Liver (tissue), 3 donors: ENCODE measurements at regions not wholly inside any gene's neighbourhood (a gene's known extent, or its start where the extent isn't known, plus 50 kb on each side); places are given as distances from the start of the nearest gene placed in this dataset.

Source experiments
- CTCF ChIP-seq: fragments of 150-350 bp; IDR thresholded peaks from 2 replicates; pipeline ENCODE4 v1.5.1; 2017; ENCODE audit warnings: improper control_type of control experiment, low read depth, low read length; ENCODE audit not compliant: missing input control
- EGR1 ChIP-seq, 2 donors: IDR thresholded peaks; 2 replicates each; pipeline ENCODE4 v1.6.1; 2016 to 2018; ENCODE audit warnings: antibody characterized with exemption in 2 of 2, low read depth in 2 of 2
- FOXA1 ChIP-seq: IDR thresholded peaks from 2 replicates; pipeline ENCODE4 v1.6.1; 2016; ENCODE audit warnings: antibody characterized with exemption
- JUND ChIP-seq, 2 donors: IDR thresholded peaks; 2 replicates each; pipeline ENCODE4 v1.6.1; 2016; ENCODE audit warnings: antibody characterized with exemption in 2 of 2
- RAD21 ChIP-seq, 2 donors: IDR thresholded peaks; 2 replicates each; pipeline ENCODE4 v1.6.1; 2016; ENCODE audit warnings: antibody characterized with exemption in 2 of 2, mild to moderate bottlenecking in 2 of 2
- RXRA ChIP-seq, 2 donors: IDR thresholded peaks; 2 replicates each; pipeline ENCODE4 v1.6.1; 2017 to 2018; ENCODE audit warnings: antibody characterized with exemption in 2 of 2, mild to moderate bottlenecking in 1 of 2
- TAF1 ChIP-seq: conservative IDR thresholded peaks from 2 replicates; pipeline ENCODE4 v1.6.1; 2016; ENCODE audit warnings: antibody characterized with exemption, mild to moderate bottlenecking
- TF ChIP-seq, protein P1 (sequence below): IDR thresholded peaks from 2 replicates; pipeline ENCODE4 v1.6.1; 2016; ENCODE audit warnings: antibody characterized with exemption
- TF ChIP-seq, protein P2 (sequence below): IDR thresholded peaks from 2 replicates; pipeline ENCODE4 v1.6.1; 2016; ENCODE audit warnings: antibody characterized with exemption, mild to moderate bottlenecking
- TF ChIP-seq, protein P3 (sequence below): IDR thresholded peaks from 2 replicates; pipeline ENCODE4 v1.6.1; 2016; ENCODE audit warnings: antibody characterized with exemption
- donor health status: healthy.
- donor health status: healthy.

DNA sequence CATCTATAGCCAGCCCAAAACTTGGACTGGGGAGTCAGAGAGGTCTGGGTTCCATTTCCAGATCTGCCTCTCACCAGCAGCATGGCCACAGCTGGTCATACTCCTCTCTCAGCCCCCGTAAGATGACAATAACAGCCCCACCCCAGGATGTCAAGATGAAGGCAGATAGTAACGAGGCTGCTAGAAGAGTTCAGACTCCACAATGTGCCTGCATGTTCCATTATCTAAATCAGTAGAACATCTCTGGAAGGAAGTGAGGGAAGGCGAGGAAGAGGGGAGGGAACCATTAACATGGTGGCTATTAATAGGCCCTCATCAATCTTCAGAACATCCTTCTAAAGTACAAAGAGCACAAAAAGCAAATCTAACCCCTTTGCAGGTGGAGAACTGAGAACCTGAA, 98.0 kb upstream of the KCNG1 start:
- TF ChIP-seq CTCF, result no peak
- TF ChIP-seq, protein P1, sequence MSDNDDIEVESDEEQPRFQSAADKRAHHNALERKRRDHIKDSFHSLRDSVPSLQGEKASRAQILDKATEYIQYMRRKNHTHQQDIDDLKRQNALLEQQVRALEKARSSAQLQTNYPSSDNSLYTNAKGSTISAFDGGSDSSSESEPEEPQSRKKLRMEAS, result no peak
- TF ChIP-seq EGR1 (IDR thresholded peaks at IDR 0.05; ENCODE audit: low read depth in 2 of 2), result no peak
- no peak for TF ChIP-seq FOXA1
- no peak for TF ChIP-seq JUND (IDR thresholded peaks at IDR 0.05)
- TF ChIP-seq TAF1, result no peak
- TF ChIP-seq, protein P2, sequence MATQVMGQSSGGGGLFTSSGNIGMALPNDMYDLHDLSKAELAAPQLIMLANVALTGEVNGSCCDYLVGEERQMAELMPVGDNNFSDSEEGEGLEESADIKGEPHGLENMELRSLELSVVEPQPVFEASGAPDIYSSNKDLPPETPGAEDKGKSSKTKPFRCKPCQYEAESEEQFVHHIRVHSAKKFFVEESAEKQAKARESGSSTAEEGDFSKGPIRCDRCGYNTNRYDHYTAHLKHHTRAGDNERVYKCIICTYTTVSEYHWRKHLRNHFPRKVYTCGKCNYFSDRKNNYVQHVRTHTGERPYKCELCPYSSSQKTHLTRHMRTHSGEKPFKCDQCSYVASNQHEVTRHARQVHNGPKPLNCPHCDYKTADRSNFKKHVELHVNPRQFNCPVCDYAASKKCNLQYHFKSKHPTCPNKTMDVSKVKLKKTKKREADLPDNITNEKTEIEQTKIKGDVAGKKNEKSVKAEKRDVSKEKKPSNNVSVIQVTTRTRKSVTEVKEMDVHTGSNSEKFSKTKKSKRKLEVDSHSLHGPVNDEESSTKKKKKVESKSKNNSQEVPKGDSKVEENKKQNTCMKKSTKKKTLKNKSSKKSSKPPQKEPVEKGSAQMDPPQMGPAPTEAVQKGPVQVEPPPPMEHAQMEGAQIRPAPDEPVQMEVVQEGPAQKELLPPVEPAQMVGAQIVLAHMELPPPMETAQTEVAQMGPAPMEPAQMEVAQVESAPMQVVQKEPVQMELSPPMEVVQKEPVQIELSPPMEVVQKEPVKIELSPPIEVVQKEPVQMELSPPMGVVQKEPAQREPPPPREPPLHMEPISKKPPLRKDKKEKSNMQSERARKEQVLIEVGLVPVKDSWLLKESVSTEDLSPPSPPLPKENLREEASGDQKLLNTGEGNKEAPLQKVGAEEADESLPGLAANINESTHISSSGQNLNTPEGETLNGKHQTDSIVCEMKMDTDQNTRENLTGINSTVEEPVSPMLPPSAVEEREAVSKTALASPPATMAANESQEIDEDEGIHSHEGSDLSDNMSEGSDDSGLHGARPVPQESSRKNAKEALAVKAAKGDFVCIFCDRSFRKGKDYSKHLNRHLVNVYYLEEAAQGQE, result no peak
- TF ChIP-seq RAD21 (IDR thresholded peaks at IDR 0.05), result no peak
- TF ChIP-seq, protein P3, sequence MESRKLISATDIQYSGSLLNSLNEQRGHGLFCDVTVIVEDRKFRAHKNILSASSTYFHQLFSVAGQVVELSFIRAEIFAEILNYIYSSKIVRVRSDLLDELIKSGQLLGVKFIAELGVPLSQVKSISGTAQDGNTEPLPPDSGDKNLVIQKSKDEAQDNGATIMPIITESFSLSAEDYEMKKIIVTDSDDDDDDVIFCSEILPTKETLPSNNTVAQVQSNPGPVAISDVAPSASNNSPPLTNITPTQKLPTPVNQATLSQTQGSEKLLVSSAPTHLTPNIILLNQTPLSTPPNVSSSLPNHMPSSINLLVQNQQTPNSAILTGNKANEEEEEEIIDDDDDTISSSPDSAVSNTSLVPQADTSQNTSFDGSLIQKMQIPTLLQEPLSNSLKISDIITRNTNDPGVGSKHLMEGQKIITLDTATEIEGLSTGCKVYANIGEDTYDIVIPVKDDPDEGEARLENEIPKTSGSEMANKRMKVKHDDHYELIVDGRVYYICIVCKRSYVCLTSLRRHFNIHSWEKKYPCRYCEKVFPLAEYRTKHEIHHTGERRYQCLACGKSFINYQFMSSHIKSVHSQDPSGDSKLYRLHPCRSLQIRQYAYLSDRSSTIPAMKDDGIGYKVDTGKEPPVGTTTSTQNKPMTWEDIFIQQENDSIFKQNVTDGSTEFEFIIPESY, result no peak
- TF ChIP-seq RXRA (IDR thresholded peaks at IDR 0.05), result no peak
